ENCODE measurements at regions not wholly inside any gene's neighbourhood (a gene's known extent, or its start where the extent isn't known, plus 50 kb on each side); places are given as distances from the start of the nearest gene placed in this dataset.

GRCh38 chr18:28973324-28973723 is 796.4 kb upstream of the CDH2 start:
- Histone ChIP-seq H3K27ac (ENCODE audit: low read length) (no peak overlapping the region), H3K9me3 (replicated peaks; ENCODE audit: control insufficient read depth, low read depth, low read length) (no peaks in the 10 kb centered on the region), H3K36me3 (ENCODE audit: control insufficient read depth, insufficient read depth, low read length) (no peaks in the 10 kb centered on the region), H3K4me1 (ENCODE audit: control insufficient read depth, insufficient read depth, low read length) (no peaks in the 10 kb centered on the region), H3K27me3 (ENCODE audit: control insufficient read depth, insufficient read depth, low read length) (no peaks in the 10 kb centered on the region), H3K4me3 (ENCODE audit: low read length) (no peak overlapping the region)
- DNase-seq = no peak
- 80% methylated on average over 1 of the region's 1 CpG for WGBS (ENCODE audit: insufficient coverage)

GRCh38 chr18:28972333-28972907 is 795.5 kb upstream of the CDH2 start:
- Histone ChIP-seq H3K4me3 (ENCODE audit: low read length) (no peak overlapping the region), H3K4me1 (ENCODE audit: control insufficient read depth, insufficient read depth, low read length) (no peaks in the 10 kb centered on the region), H3K27ac (ENCODE audit: low read length) (no peak overlapping the region), H3K9me3 (replicated peaks; ENCODE audit: control insufficient read depth, low read depth, low read length) (no peaks in the 10 kb centered on the region), H3K36me3 (ENCODE audit: control insufficient read depth, insufficient read depth, low read length) (no peaks in the 10 kb centered on the region), H3K27me3 (ENCODE audit: control insufficient read depth, insufficient read depth, low read length) (no peaks in the 10 kb centered on the region)
- WGBS (ENCODE audit: insufficient coverage) = 82% methylated on average over 4 of the region's 5 CpGs
- DNase-seq = no peak

- DNase-seq = peak; percentile 8
- H3K9me3 ChIP-seq (replicated peaks; ENCODE audit: control insufficient read depth, low read depth, low read length) = no peaks in the 10 kb centered on the region
These were observed 786.6 kb upstream of the CDH2 start for GRCh38 chr18:28963481-28963880.

GRCh38 chr18:28961669-28962228 is 784.8 kb upstream of the CDH2 start:
- no peaks in the 10 kb centered on the region for H3K27me3 ChIP-seq (ENCODE audit: control insufficient read depth, insufficient read depth, low read length)
- 100% methylated on average over 1 of the region's 8 CpGs for WGBS (ENCODE audit: insufficient coverage)
- H3K4me1 ChIP-seq (ENCODE audit: control insufficient read depth, insufficient read depth, low read length) = no peaks in the 10 kb centered on the region
- no peaks in the 10 kb centered on the region for H3K36me3 ChIP-seq (ENCODE audit: control insufficient read depth, insufficient read depth, low read length)
- DNase-seq = peak; percentile 1
- no peak overlapping the region for H3K27ac ChIP-seq (ENCODE audit: low read length)
- no peak overlapping the region for H3K4me3 ChIP-seq (ENCODE audit: low read length)
- no peaks in the 10 kb centered on the region for H3K9me3 ChIP-seq (replicated peaks; ENCODE audit: control insufficient read depth, low read depth, low read length)

More at GRCh38 chr18:28963481-28963880, 786.6 kb upstream of the CDH2 start:
- Histone ChIP-seq H3K4me1 (ENCODE audit: control insufficient read depth, insufficient read depth, low read length) (no peaks in the 10 kb centered on the region), H3K27me3 (ENCODE audit: control insufficient read depth, insufficient read depth, low read length) (no peaks in the 10 kb centered on the region), H3K36me3 (ENCODE audit: control insufficient read depth, insufficient read depth, low read length) (no peaks in the 10 kb centered on the region), H3K4me3 (ENCODE audit: low read length) (no peak overlapping the region), H3K27ac (ENCODE audit: low read length) (no peak overlapping the region)

GRCh38 chr18:28960146-28960545 is 783.2 kb upstream of the CDH2 start:
- Histone ChIP-seq H3K4me1 (ENCODE audit: control insufficient read depth, insufficient read depth, low read length) (no peaks in the 10 kb centered on the region), H3K9me3 (replicated peaks; ENCODE audit: control insufficient read depth, low read depth, low read length) (no peaks in the 10 kb centered on the region), H3K36me3 (ENCODE audit: control insufficient read depth, insufficient read depth, low read length) (no peaks in the 10 kb centered on the region), H3K4me3 (ENCODE audit: low read length) (no peak overlapping the region), H3K27ac (ENCODE audit: low read length) (no peak overlapping the region), H3K27me3 (ENCODE audit: control insufficient read depth, insufficient read depth, low read length) (no peaks in the 10 kb centered on the region)
- no peak for DNase-seq
- no CpG with 5 or more reads among the region's 2 CpGs for WGBS (ENCODE audit: insufficient coverage)

- Histone ChIP-seq H3K9me3 (replicated peaks; ENCODE audit: control insufficient read depth, low read depth, low read length) (peaks cover 10% of the 10 kb centered on the region), H3K36me3 (ENCODE audit: control insufficient read depth, insufficient read depth, low read length) (no peaks in the 10 kb centered on the region), H3K4me1 (ENCODE audit: control insufficient read depth, insufficient read depth, low read length) (no peaks in the 10 kb centered on the region), H3K4me3 (ENCODE audit: low read length) (no peak overlapping the region), H3K27ac (ENCODE audit: low read length) (no peak overlapping the region), H3K27me3 (ENCODE audit: control insufficient read depth, insufficient read depth, low read length) (no peaks in the 10 kb centered on the region)
- DNase-seq = no peak
These were observed 775.4 kb upstream of the CDH2 start for GRCh38 chr18:28952339-28952738.

GRCh38 chr18:28947900-28948299 is 771.0 kb upstream of the CDH2 start:
- Histone ChIP-seq H3K36me3 (ENCODE audit: control insufficient read depth, insufficient read depth, low read length) (no peaks in the 10 kb centered on the region), H3K27ac (ENCODE audit: low read length) (no peak overlapping the region), H3K4me1 (ENCODE audit: control insufficient read depth, insufficient read depth, low read length) (no peaks in the 10 kb centered on the region), H3K9me3 (replicated peaks; ENCODE audit: control insufficient read depth, low read depth, low read length) (peaks cover 9% of the 10 kb centered on the region), H3K27me3 (ENCODE audit: control insufficient read depth, insufficient read depth, low read length) (no peaks in the 10 kb centered on the region), H3K4me3 (ENCODE audit: low read length) (no peak overlapping the region)
- no peak for DNase-seq
- WGBS (ENCODE audit: insufficient coverage) = no CpG with 5 or more reads among the region's 1 CpG

- Histone ChIP-seq H3K9me3 (replicated peaks; ENCODE audit: control insufficient read depth, low read depth, low read length) (peaks cover 2% of the 10 kb centered on the region), H3K36me3 (ENCODE audit: control insufficient read depth, insufficient read depth, low read length) (no peaks in the 10 kb centered on the region), H3K4me3 (ENCODE audit: low read length) (no peak overlapping the region), H3K27ac (ENCODE audit: low read length) (no peak overlapping the region), H3K27me3 (ENCODE audit: control insufficient read depth, insufficient read depth, low read length) (no peaks in the 10 kb centered on the region), H3K4me1 (ENCODE audit: control insufficient read depth, insufficient read depth, low read length) (no peaks in the 10 kb centered on the region)
- no peak for DNase-seq
- WGBS (ENCODE audit: insufficient coverage) = no CpG with 5 or more reads among the region's 1 CpG
These were observed 769.5 kb upstream of the CDH2 start for GRCh38 chr18:28946471-28946870.

- Histone ChIP-seq H3K27ac (ENCODE audit: low read length) (no peak overlapping the region), H3K27me3 (ENCODE audit: control insufficient read depth, insufficient read depth, low read length) (no peaks in the 10 kb centered on the region), H3K9me3 (replicated peaks; ENCODE audit: control insufficient read depth, low read depth, low read length) (no peaks in the 10 kb centered on the region), H3K4me1 (ENCODE audit: control insufficient read depth, insufficient read depth, low read length) (no peaks in the 10 kb centered on the region), H3K36me3 (ENCODE audit: control insufficient read depth, insufficient read depth, low read length) (no peaks in the 10 kb centered on the region), H3K4me3 (ENCODE audit: low read length) (no peak overlapping the region)
- no peak for DNase-seq
- no CpG with 5 or more reads among the region's 2 CpGs for WGBS (ENCODE audit: insufficient coverage)
These were observed 746.0 kb upstream of the CDH2 start for GRCh38 chr18:28922936-28923335.

GRCh38 chr18:28916456-28916855 is 739.5 kb upstream of the CDH2 start:
- Histone ChIP-seq H3K4me1 (ENCODE audit: control insufficient read depth, insufficient read depth, low read length) (no peaks in the 10 kb centered on the region), H3K9me3 (replicated peaks; ENCODE audit: control insufficient read depth, low read depth, low read length) (peaks cover 4% of the 10 kb centered on the region), H3K27me3 (ENCODE audit: control insufficient read depth, insufficient read depth, low read length) (no peaks in the 10 kb centered on the region), H3K27ac (ENCODE audit: low read length) (no peak overlapping the region), H3K36me3 (ENCODE audit: control insufficient read depth, insufficient read depth, low read length) (no peaks in the 10 kb centered on the region), H3K4me3 (ENCODE audit: low read length) (no peak overlapping the region)
- DNase-seq = peak; percentile 8

- Histone ChIP-seq H3K27me3 (ENCODE audit: control insufficient read depth, insufficient read depth, low read length) (no peaks in the 10 kb centered on the region), H3K27ac (ENCODE audit: low read length) (no peak overlapping the region), H3K4me1 (ENCODE audit: control insufficient read depth, insufficient read depth, low read length) (no peaks in the 10 kb centered on the region), H3K36me3 (ENCODE audit: control insufficient read depth, insufficient read depth, low read length) (no peaks in the 10 kb centered on the region), H3K9me3 (replicated peaks; ENCODE audit: control insufficient read depth, low read depth, low read length) (no peaks in the 10 kb centered on the region), H3K4me3 (ENCODE audit: low read length) (no peak overlapping the region)
- no peak for DNase-seq
- WGBS (ENCODE audit: insufficient coverage) = no CpG with 5 or more reads among the region's 1 CpG
These were observed 728.6 kb upstream of the CDH2 start for GRCh38 chr18:28905509-28905908.

All from muscle of leg (tissue), 3 donors.